Mesendoderm (in vitro differentiated cells): ENCODE measurements at regions not wholly inside any gene's neighbourhood (a gene's known extent, or its start where the extent isn't known, plus 50 kb on each side); places are given as distances from the start of the nearest gene placed in this dataset.

Source experiments
- DNase-seq: peaks from one replicate; pipeline ENCODE4 v3.0.0; 2013
- H2AK5ac ChIP-seq: 2 replicates; pipeline ENCODE4 v1.6.1; 2013; ENCODE audit warnings: low read length, inconsistent platforms
- H2BK120ac ChIP-seq: 2 replicates; pipeline ENCODE4 v1.6.1; 2013; ENCODE audit warnings: low read depth, mild to moderate bottlenecking, low read length, moderate library complexity, mixed read lengths
- H2BK15ac ChIP-seq: replicated peaks from 2 replicates; pipeline ENCODE4 v1.6.1; 2013; ENCODE audit warnings: low read depth, mild to moderate bottlenecking, moderate library complexity
- H2BK5ac ChIP-seq: 2 replicates; pipeline ENCODE4 v1.6.1; 2013; ENCODE audit warnings: low read length, inconsistent platforms
- H3K18ac ChIP-seq: 2 replicates; pipeline ENCODE4 v1.6.1; 2013; ENCODE audit warnings: mild to moderate bottlenecking, low read length, mixed read lengths
- H3K23ac ChIP-seq: one replicate; pipeline ENCODE4 v1.6.1; 2013; ENCODE audit warnings: low read length
- H3K27ac ChIP-seq: 2 replicates; pipeline ENCODE4 v1.5.1; 2013; ENCODE audit warnings: low read depth, mild to moderate bottlenecking, inconsistent platforms, low read length, moderate library complexity
- H3K27me3 ChIP-seq: 2 replicates; pipeline ENCODE4 v1.6.1; 2013; ENCODE audit warnings: low read length, control low read depth, mild to moderate bottlenecking, inconsistent platforms; ENCODE audit not compliant: insufficient read depth, poor library complexity
- H3K36me3 ChIP-seq: 2 replicates; pipeline ENCODE4 v1.6.1; 2013; ENCODE audit warnings: low read length, inconsistent platforms; ENCODE audit not compliant: control insufficient read depth, insufficient read depth
- H3K4ac ChIP-seq: one replicate; pipeline ENCODE4 v1.6.1; 2013; ENCODE audit warnings: low read depth, mild to moderate bottlenecking, low read length, moderate library complexity
- H3K4me1 ChIP-seq: 2 replicates; pipeline ENCODE4 v1.6.1; 2013; ENCODE audit warnings: low read depth, low read length, inconsistent platforms; ENCODE audit not compliant: control insufficient read depth
- H3K4me2 ChIP-seq: 2 replicates; pipeline ENCODE4 v1.6.1; 2013; ENCODE audit warnings: low read length
- H3K4me3 ChIP-seq: 2 replicates; pipeline ENCODE4 v1.5.1; 2013; ENCODE audit warnings: mild to moderate bottlenecking, low read length
- H3K56ac ChIP-seq: one replicate; pipeline ENCODE4 v1.6.1; 2013; ENCODE audit warnings: low read length
- H3K79me1 ChIP-seq: 2 replicates; pipeline ENCODE4 v1.6.1; 2013; ENCODE audit warnings: low read length, inconsistent platforms
- H3K79me2 ChIP-seq: 2 replicates; pipeline ENCODE4 v1.6.1; 2013; ENCODE audit warnings: mild to moderate bottlenecking, low read length; ENCODE audit not compliant: control insufficient read depth, insufficient read depth
- H3K9ac ChIP-seq: 2 replicates; pipeline ENCODE4 v1.6.1; 2013; ENCODE audit warnings: low read length, inconsistent platforms
- H4K5ac ChIP-seq: one replicate; pipeline ENCODE4 v1.6.1; 2013; ENCODE audit warnings: low read length
- H4K8ac ChIP-seq: one replicate; pipeline ENCODE4 v1.6.1; 2013; ENCODE audit warnings: low read depth, mild to moderate bottlenecking, control low read depth, low read length, moderate library complexity
- WGBS: extraction: QIAGEN DNeasy Blood & Tissue Kit; methylation state at CpG from one replicate; pipeline ENCODE4 v1.1.7; 2013; ENCODE audit warnings: low lambda C conversion rate, missing lambda C conversion rate; ENCODE audit not compliant: insufficient coverage; ENCODE audit errors: extremely low coverage; 5-methylcytosine and 5-hydroxymethylcytosine counted together

GRCh38 chr7:18395868-18396267 lies 99.7 kb upstream of the HDAC9 start:
- no peak overlapping the region for H2BK15ac ChIP-seq
- H3K56ac ChIP-seq: no peak overlapping the region
- no peak overlapping the region for H2BK120ac ChIP-seq
- H3K79me1 ChIP-seq: no peaks in the 10 kb centered on the region
- H4K5ac ChIP-seq: no peak overlapping the region
- H3K36me3 ChIP-seq: no peaks in the 10 kb centered on the region
- H3K27me3 ChIP-seq: no peaks in the 10 kb centered on the region
- WGBS: no CpG with 5 or more reads among the region's 1 CpG
- no peaks in the 10 kb centered on the region for H3K4me1 ChIP-seq
- no peak overlapping the region for H2BK5ac ChIP-seq
- no peak overlapping the region for H3K4me3 ChIP-seq
- no peaks in the 10 kb centered on the region for H3K79me2 ChIP-seq
- H4K8ac ChIP-seq: no peak overlapping the region
- no peak overlapping the region for H3K27ac ChIP-seq
- H3K9ac ChIP-seq: no peak overlapping the region
- H3K18ac ChIP-seq: no peak overlapping the region
- no peak overlapping the region for H3K4me2 ChIP-seq
- no peak overlapping the region for H3K4ac ChIP-seq
- H3K23ac ChIP-seq: no peak overlapping the region
- no peak for DNase-seq
- H2AK5ac ChIP-seq: no peak overlapping the region

GRCh38 chr7:18396953-18397352 lies 98.6 kb upstream of the HDAC9 start:
- Histone ChIP-seq H3K4me1 (no peaks in the 10 kb centered on the region), H3K56ac (no peak overlapping the region), H3K36me3 (no peaks in the 10 kb centered on the region), H3K18ac (no peak overlapping the region), H4K8ac (no peak overlapping the region), H2BK120ac (no peak overlapping the region), H3K79me2 (no peaks in the 10 kb centered on the region), H3K4ac (no peak overlapping the region), H3K4me2 (no peak overlapping the region), H3K9ac (no peak overlapping the region), H3K79me1 (no peaks in the 10 kb centered on the region), H3K27me3 (no peaks in the 10 kb centered on the region), H2AK5ac (no peak overlapping the region), H4K5ac (no peak overlapping the region), H2BK15ac (no peak overlapping the region), H3K27ac (no peak overlapping the region), H2BK5ac (no peak overlapping the region), H3K23ac (no peak overlapping the region), H3K4me3 (no peak overlapping the region)
- WGBS: 100% methylated on average over 1 of the region's 5 CpGs
- no peak for DNase-seq

- Histone ChIP-seq H2BK15ac (no peak overlapping the region), H2AK5ac (no peak overlapping the region), H4K5ac (no peak overlapping the region), H2BK5ac (no peak overlapping the region), H3K4me3 (no peak overlapping the region), H3K4me1 (no peaks in the 10 kb centered on the region), H3K23ac (no peak overlapping the region), H2BK120ac (no peak overlapping the region), H4K8ac (no peak overlapping the region), H3K27ac (no peak overlapping the region), H3K56ac (no peak overlapping the region), H3K36me3 (no peaks in the 10 kb centered on the region), H3K18ac (no peak overlapping the region), H3K79me2 (no peaks in the 10 kb centered on the region), H3K9ac (no peak overlapping the region), H3K4me2 (no peak overlapping the region), H3K27me3 (no peaks in the 10 kb centered on the region), H3K4ac (no peak overlapping the region), H3K79me1 (no peaks in the 10 kb centered on the region)
- no CpG with 5 or more reads among the region's 4 CpGs for WGBS
- peak; percentile 27 for DNase-seq
These were observed 95.9 kb upstream of the HDAC9 start for GRCh38 chr7:18399436-18400235.

GRCh38 chr7:18400275-18400674 lies 95.3 kb upstream of the HDAC9 start:
- WGBS: 100% methylated on average over 1 of the region's 2 CpGs
- Histone ChIP-seq H3K36me3 (no peaks in the 10 kb centered on the region), H2AK5ac (no peak overlapping the region), H3K9ac (no peak overlapping the region), H3K4me2 (no peak overlapping the region), H4K8ac (no peak overlapping the region), H3K27ac (no peak overlapping the region), H2BK15ac (no peak overlapping the region), H2BK120ac (no peak overlapping the region), H4K5ac (no peak overlapping the region), H3K79me1 (no peaks in the 10 kb centered on the region), H3K4me3 (no peak overlapping the region), H3K56ac (no peak overlapping the region), H3K27me3 (no peaks in the 10 kb centered on the region), H3K18ac (no peak overlapping the region), H3K4me1 (no peaks in the 10 kb centered on the region), H2BK5ac (no peak overlapping the region), H3K79me2 (no peaks in the 10 kb centered on the region), H3K4ac (no peak overlapping the region), H3K23ac (no peak overlapping the region)
- DNase-seq: no peak

- H3K4me2 ChIP-seq: no peak overlapping the region
- H3K4me3 ChIP-seq: no peak overlapping the region
- H3K23ac ChIP-seq: no peak overlapping the region
- H2AK5ac ChIP-seq: no peak overlapping the region
- H3K4me1 ChIP-seq: no peaks in the 10 kb centered on the region
- H4K5ac ChIP-seq: no peak overlapping the region
- H3K4ac ChIP-seq: no peak overlapping the region
- H3K79me2 ChIP-seq: no peaks in the 10 kb centered on the region
- no peak for DNase-seq
- H2BK5ac ChIP-seq: no peak overlapping the region
- no peak overlapping the region for H3K9ac ChIP-seq
- no peak overlapping the region for H2BK15ac ChIP-seq
- WGBS: no CpG with 5 or more reads among the region's 3 CpGs
- H3K79me1 ChIP-seq: no peaks in the 10 kb centered on the region
- H4K8ac ChIP-seq: no peak overlapping the region
- no peaks in the 10 kb centered on the region for H3K27me3 ChIP-seq
- no peak overlapping the region for H3K56ac ChIP-seq
- no peaks in the 10 kb centered on the region for H3K36me3 ChIP-seq
- H2BK120ac ChIP-seq: no peak overlapping the region
- H3K18ac ChIP-seq: no peak overlapping the region
- H3K27ac ChIP-seq: no peak overlapping the region
These were observed 94.8 kb upstream of the HDAC9 start for GRCh38 chr7:18400726-18401125.

GRCh38 chr7:18401757-18402156 lies 93.8 kb upstream of the HDAC9 start:
- H2AK5ac ChIP-seq: no peak overlapping the region
- H3K4me3 ChIP-seq: no peak overlapping the region
- H3K79me2 ChIP-seq: no peaks in the 10 kb centered on the region
- no peak overlapping the region for H3K23ac ChIP-seq
- no peaks in the 10 kb centered on the region for H3K79me1 ChIP-seq
- H3K56ac ChIP-seq: no peak overlapping the region
- no peak overlapping the region for H4K5ac ChIP-seq
- H3K36me3 ChIP-seq: no peaks in the 10 kb centered on the region
- no peak for DNase-seq
- H3K18ac ChIP-seq: no peak overlapping the region
- H2BK120ac ChIP-seq: no peak overlapping the region
- H3K4me2 ChIP-seq: no peak overlapping the region
- H3K27me3 ChIP-seq: no peaks in the 10 kb centered on the region
- H2BK15ac ChIP-seq: no peak overlapping the region
- no peak overlapping the region for H4K8ac ChIP-seq
- no peak overlapping the region for H3K27ac ChIP-seq
- no peaks in the 10 kb centered on the region for H3K4me1 ChIP-seq
- WGBS: no CpG with 5 or more reads among the region's 1 CpG
- H3K4ac ChIP-seq: no peak overlapping the region
- no peak overlapping the region for H3K9ac ChIP-seq
- no peak overlapping the region for H2BK5ac ChIP-seq
